GM20000 (cell line): ENCODE measurements at regions not wholly inside any gene's neighbourhood (a gene's known extent, or its start where the extent isn't known, plus 50 kb on each side); places are given as distances from the start of the nearest gene placed in this dataset.

Source experiments
- DNase-seq: peaks from one replicate; pipeline ENCODE4 v3.0.0; 2012; ENCODE audit warnings: low spot score
- CTCF ChIP-seq: IDR thresholded peaks from 2 replicates; pipeline ENCODE4 v1.5.1; 2012; ENCODE audit warnings: mild to moderate bottlenecking, control low read depth; ENCODE audit errors: extremely low read depth, missing control alignments

- TF ChIP-seq CTCF = no peak
These were observed 115.1 kb upstream of the GJB5 start for GRCh38 chr1:34639701-34640100.

GRCh38 chr1:34640654-34641401 lies 114.0 kb upstream of the GJB5 start:
- no peak for DNase-seq

More at GRCh38 chr1:34639701-34640100, 115.1 kb upstream of the GJB5 start:
- DNase-seq = no peak

GRCh38 chr1:34642679-34643078 lies 112.2 kb upstream of the GJB5 start:
- DNase-seq = no peak
- no peak for TF ChIP-seq CTCF

More at GRCh38 chr1:34640654-34641401, 114.0 kb upstream of the GJB5 start:
- no peak for TF ChIP-seq CTCF

GRCh38 chr1:34645109-34645688 lies 109.6 kb upstream of the GJB5 start:
- no peak for TF ChIP-seq CTCF
- DNase-seq = no peak

GRCh38 chr1:34645919-34646318 lies 108.9 kb upstream of the GJB5 start:
- no peak for DNase-seq
- no peak for TF ChIP-seq CTCF

GRCh38 chr1:34648501-34648900 lies 106.3 kb upstream of the GJB5 start:
- DNase-seq = no peak
- TF ChIP-seq CTCF = no peak

- TF ChIP-seq CTCF = no peak
- DNase-seq = no peak
These were observed 104.8 kb upstream of the GJB5 start for GRCh38 chr1:34650090-34650489.
